ENCODE measurements at regions not wholly inside any gene's neighbourhood (a gene's known extent, or its start where the extent isn't known, plus 50 kb on each side); places are given as distances from the start of the nearest gene placed in this dataset.

DNA sequence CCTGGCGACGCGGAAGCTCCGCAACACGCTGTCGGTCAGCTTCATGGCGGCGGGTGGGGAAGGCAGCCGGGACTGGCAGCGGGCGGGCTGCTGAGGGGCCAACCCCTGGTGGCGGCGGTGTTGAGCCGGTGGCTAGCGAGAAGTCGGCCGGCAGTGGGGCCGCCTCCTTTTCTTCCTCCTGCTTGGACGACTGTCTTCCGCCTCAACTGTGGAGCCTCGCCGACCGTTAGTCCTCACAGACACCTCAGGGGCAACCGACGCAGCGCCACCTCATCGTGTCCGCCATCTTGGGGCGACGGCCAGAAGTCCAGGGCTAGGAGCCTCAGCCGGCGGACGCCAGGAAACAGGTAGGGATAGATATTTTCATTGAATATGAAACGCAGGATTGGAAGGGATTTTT, 875.1 kb downstream of the NSUN3 start:
- no peaks in the 10 kb centered on the region for H3K4me1 Mint-ChIP-seq (ENCODE audit: low read depth in 2 of 2)
- H3K4me3 Mint-ChIP-seq = no peak overlapping the region
- DNase-seq (ENCODE audit: low spot score) = no peak
- H3K27ac Mint-ChIP-seq = no peak overlapping the region
- no peaks in the 10 kb centered on the region for H3K27me3 Mint-ChIP-seq
- peaks cover 12% of the 10 kb centered on the region for H3K36me3 Mint-ChIP-seq
- peaks cover 23% of the 10 kb centered on the region for H3K9me3 Mint-ChIP-seq
- ATAC-seq = no peak

DNA sequence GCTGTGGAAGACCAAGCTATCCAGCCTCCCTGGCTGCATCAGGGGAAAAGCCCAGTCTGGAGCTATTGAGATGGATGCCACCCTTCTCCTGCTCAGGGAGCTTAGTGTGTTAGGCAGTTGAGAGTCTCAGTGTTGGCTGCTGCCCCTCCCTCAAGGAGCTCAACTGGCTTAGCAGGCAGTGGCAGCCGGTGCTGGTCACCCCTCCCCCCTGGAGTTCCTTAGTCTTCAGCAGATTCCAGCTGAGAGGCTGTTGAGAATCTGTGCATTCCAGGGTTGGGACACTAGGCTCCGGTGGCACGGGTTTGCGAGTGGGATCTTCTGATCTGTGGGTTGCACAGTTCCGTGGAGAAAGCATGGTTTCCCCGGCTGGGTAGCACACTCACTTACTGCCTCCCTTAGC, 883.8 kb downstream of the NSUN3 start:
- H3K9me3 Mint-ChIP-seq = peaks cover 29% of the 10 kb centered on the region
- peaks cover 9% of the 10 kb centered on the region for H3K36me3 Mint-ChIP-seq
- DNase-seq (ENCODE audit: low spot score) = no peak
- ATAC-seq = no peak
- H3K4me1 Mint-ChIP-seq (ENCODE audit: low read depth in 2 of 2) = no peaks in the 10 kb centered on the region
- H3K4me3 Mint-ChIP-seq = no peak overlapping the region
- H3K27ac Mint-ChIP-seq = no peak overlapping the region
- no peaks in the 10 kb centered on the region for H3K27me3 Mint-ChIP-seq

DNA sequence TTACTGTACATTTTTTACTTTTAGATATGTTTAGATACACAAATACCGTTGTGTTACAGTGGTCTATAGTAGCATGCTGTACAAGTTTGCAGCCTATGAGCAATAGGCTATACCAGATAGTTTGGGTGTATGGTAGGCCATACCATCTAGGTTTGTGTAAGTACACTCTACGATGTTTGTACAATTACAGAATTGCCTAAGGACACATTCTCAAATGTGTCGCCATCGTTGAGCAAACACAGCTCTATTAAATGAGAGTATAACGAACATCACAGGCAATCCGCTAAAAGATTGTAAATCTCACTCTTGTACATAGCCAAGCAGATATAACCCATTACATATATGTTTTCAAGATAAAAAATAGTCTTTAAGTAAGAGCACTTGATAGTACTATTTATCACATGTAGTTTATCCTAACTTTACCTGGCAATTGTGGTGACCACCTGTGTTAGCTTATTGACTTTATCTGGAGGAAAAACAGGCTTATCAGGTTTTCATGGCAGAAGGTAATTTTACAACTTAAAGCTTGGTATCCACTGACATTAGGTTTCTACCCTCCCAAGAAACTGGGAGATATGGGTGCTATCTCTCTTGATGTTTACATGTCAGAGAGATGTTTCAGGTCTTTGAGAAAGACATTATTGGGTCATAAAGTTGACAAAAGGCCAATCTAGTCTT, 898.7 kb downstream of the NSUN3 start:
- Mint-ChIP-seq H3K36me3 (peaks cover 6% of the 10 kb centered on the region), H3K4me3 (no peak overlapping the region), H3K27ac (no peak overlapping the region), H3K27me3 (no peaks in the 10 kb centered on the region), H3K9me3 (peaks cover 10% of the 10 kb centered on the region), H3K4me1 (ENCODE audit: low read depth in 2 of 2) (no peaks in the 10 kb centered on the region)
- ATAC-seq (no peak), DNase-seq (ENCODE audit: low spot score) (no peak)

DNA sequence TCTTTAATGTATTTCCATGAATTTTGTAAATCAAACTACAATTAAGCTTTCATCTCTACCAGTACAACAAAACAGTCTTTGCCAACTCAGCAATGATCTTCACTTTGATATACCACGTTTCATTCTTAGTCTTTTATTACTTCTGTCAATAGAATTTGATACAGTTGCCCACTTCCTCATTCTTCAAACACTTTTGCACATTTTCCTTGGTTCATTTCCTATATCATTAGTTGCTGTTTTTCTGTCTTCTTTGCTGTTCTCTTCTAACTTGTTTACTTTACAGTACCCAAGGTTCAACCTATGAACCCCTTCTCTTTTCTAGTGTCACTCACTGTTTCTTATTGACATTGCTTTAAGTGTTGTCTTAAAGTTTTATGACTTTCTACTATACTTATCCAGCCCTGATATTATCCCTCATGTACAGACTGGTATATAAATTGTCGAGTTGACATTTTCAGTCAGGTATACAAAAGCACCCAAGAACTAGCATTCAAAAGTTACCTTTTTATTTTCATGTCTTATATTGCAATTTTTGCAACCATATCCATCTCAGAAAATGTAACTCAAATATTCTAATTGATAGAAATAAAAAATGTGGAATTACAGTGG, 903.1 kb downstream of the NSUN3 start:
- Mint-ChIP-seq H3K36me3 (peaks cover 6% of the 10 kb centered on the region), H3K4me1 (ENCODE audit: low read depth in 2 of 2) (no peaks in the 10 kb centered on the region), H3K27me3 (no peaks in the 10 kb centered on the region), H3K4me3 (no peak overlapping the region), H3K27ac (no peak overlapping the region), H3K9me3 (peaks cover 14% of the 10 kb centered on the region)
- no peak for ATAC-seq
- DNase-seq (ENCODE audit: low spot score) = no peak

DNA sequence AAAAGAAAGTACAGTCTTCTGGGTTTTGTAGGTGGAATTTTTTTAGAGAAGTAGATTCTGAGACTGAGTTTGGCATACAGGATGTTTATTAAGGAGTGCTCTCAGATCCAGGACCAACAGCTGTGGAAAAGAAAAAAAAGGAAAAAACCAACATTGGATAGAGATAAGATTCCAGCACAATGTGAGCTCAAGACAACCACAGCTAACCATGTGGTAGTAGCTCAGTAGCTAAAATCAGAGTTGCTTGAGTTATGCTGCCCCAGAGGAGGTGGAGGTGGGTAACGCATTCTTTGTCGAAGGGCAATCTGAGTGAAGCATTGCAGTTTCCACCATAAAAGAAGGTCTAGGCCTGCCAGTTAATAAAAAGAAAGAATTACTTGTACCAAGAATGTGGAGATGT, 904.3 kb downstream of the NSUN3 start:
- H3K27me3 Mint-ChIP-seq = no peaks in the 10 kb centered on the region
- ATAC-seq = no peak
- H3K27ac Mint-ChIP-seq = no peak overlapping the region
- no peaks in the 10 kb centered on the region for H3K4me1 Mint-ChIP-seq (ENCODE audit: low read depth in 2 of 2)
- H3K9me3 Mint-ChIP-seq = peaks cover 22% of the 10 kb centered on the region
- no peak for DNase-seq (ENCODE audit: low spot score)
- H3K36me3 Mint-ChIP-seq = peaks cover 6% of the 10 kb centered on the region
- no peak overlapping the region for H3K4me3 Mint-ChIP-seq

DNA sequence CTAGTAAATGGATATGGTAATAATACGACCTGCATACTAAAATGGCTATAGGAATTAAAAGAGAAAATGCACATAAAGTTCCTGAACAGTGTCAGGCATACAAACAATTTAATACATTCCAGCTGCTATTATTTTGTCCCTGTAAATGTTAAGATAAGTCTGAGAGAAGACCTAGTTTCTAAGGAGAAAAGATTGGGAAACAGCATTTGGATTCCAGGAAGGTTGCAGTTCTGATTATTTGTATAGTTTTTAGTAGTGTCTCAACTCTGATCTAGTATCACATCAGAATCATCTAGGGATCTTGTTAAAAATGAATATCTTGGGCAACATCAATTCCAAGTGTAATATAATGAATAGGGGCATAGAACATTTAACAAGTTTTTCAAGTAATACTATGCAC, 905.7 kb downstream of the NSUN3 start:
- no peak for DNase-seq (ENCODE audit: low spot score)
- peaks cover 6% of the 10 kb centered on the region for H3K36me3 Mint-ChIP-seq
- H3K4me3 Mint-ChIP-seq = no peak overlapping the region
- ATAC-seq = no peak
- no peak overlapping the region for H3K27ac Mint-ChIP-seq
- H3K27me3 Mint-ChIP-seq = no peaks in the 10 kb centered on the region
- H3K4me1 Mint-ChIP-seq (ENCODE audit: low read depth in 2 of 2) = no peaks in the 10 kb centered on the region
- H3K9me3 Mint-ChIP-seq = peaks cover 22% of the 10 kb centered on the region

DNA sequence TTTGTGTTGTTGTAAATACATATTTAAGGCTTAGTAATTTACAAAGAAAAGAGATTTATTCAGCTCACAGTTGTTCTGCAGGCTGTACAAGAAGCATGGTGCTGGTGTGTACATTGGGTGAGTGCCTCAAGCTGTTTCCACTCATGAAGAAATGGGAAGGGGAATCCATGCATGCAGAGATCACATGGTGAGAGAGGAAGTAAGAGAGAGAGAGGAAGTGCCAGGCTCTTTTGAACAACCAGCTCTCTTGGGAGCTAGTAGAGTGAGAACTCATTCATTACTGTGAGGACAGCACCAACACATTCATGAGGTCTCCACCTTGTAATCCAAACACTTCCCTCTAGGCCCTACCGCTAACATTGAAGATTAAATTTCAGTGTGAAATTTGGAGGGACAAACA, 909.2 kb downstream of the NSUN3 start:
- H3K9me3 Mint-ChIP-seq = peaks cover 29% of the 10 kb centered on the region
- no peaks in the 10 kb centered on the region for H3K27me3 Mint-ChIP-seq
- DNase-seq (ENCODE audit: low spot score) (no peak), ATAC-seq (no peak)
- no peak overlapping the region for H3K4me3 Mint-ChIP-seq
- H3K27ac Mint-ChIP-seq = no peak overlapping the region
- peaks cover 5% of the 10 kb centered on the region for H3K36me3 Mint-ChIP-seq
- H3K4me1 Mint-ChIP-seq (ENCODE audit: low read depth in 2 of 2) = no peaks in the 10 kb centered on the region

DNA sequence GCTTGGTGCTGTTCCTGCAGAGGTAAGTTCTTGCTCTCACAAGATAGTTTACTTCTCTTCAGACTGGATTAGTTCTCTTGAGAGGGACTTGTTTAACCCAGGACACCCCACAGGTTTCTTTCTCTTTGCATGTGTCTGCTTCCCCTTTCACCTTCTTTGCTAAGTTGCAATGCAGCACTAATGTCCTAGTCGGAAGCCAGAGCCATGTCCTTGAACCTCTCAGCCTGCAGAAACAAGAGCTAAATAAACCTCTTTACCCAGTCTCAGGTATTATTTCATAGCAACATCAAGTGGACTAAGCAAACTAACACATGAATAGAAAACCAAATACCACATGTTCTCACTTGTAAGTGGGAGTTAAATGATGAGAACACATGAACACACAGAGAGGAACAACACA, 915.2 kb downstream of the NSUN3 start:
- Mint-ChIP-seq H3K36me3 (peaks cover 5% of the 10 kb centered on the region), H3K27me3 (no peaks in the 10 kb centered on the region), H3K9me3 (peaks cover 23% of the 10 kb centered on the region), H3K4me1 (ENCODE audit: low read depth in 2 of 2) (no peaks in the 10 kb centered on the region), H3K4me3 (no peak overlapping the region), H3K27ac (no peak overlapping the region)
- no peak for DNase-seq (ENCODE audit: low spot score)
- ATAC-seq = no peak

DNA sequence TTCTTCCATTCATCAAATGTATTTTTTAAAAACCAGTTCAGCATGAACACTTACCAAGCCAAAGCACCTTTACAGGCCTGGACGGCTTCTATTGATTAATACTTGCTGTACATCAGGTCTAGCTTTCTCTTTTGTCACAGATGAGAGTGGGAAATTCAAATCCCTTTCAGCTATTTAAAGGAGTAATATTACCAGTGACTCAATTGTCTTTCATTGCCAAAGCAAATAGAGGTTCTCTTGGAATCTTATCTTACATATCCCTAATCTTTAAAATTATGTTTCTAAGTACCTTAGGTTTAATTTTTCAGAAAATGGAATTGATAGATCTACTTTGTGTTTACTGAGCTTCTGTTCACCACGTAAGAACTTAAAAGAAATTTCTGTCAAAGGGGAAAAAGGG, 922.9 kb downstream of the NSUN3 start:
- H3K4me1 Mint-ChIP-seq (ENCODE audit: low read depth in 2 of 2) = no peaks in the 10 kb centered on the region
- no peaks in the 10 kb centered on the region for H3K36me3 Mint-ChIP-seq
- peaks cover 5% of the 10 kb centered on the region for H3K9me3 Mint-ChIP-seq
- no peak overlapping the region for H3K27ac Mint-ChIP-seq
- no peak for ATAC-seq
- no peaks in the 10 kb centered on the region for H3K27me3 Mint-ChIP-seq
- no peak overlapping the region for H3K4me3 Mint-ChIP-seq
- DNase-seq (ENCODE audit: low spot score) = no peak

DNA sequence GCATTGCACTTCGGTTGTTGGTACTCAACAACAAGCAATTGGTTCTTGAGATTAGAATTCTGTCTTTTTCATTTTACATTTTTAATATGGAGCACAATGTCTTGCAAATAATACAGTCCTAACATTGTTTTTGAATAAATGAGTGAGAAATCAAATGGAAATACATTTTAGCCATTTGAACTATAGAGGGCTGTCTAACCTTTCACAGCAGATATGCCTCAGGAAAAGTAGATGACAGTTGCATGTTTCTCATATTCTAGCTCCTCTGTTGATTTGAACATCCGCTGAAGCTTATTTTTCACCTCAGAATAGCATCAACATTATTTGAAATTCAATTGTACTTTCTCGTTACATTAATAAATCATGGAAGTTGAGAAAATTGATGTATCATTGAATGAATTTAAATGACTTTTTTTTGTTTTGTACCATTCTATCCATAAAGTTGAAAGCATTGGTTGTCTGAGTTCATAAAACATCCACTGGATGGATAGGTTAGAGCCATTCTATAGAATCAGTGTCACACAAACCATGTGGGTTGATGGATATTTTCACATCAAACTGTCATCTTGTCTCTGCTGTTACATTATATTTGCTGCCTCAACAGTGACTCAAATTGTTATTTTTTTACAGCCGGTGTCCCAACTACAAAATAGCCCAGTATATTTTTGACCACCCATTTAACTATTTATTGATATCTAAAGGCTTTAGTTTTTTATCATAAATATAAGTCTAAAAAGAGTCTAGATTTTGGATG, 928.3 kb downstream of the NSUN3 start:
- Mint-ChIP-seq H3K4me1 (ENCODE audit: low read depth in 2 of 2) (no peaks in the 10 kb centered on the region), H3K36me3 (no peaks in the 10 kb centered on the region), H3K9me3 (peaks cover 19% of the 10 kb centered on the region), H3K4me3 (no peak overlapping the region), H3K27me3 (no peaks in the 10 kb centered on the region), H3K27ac (no peak overlapping the region)
- no peak for DNase-seq (ENCODE audit: low spot score)
- ATAC-seq = no peak

DNA sequence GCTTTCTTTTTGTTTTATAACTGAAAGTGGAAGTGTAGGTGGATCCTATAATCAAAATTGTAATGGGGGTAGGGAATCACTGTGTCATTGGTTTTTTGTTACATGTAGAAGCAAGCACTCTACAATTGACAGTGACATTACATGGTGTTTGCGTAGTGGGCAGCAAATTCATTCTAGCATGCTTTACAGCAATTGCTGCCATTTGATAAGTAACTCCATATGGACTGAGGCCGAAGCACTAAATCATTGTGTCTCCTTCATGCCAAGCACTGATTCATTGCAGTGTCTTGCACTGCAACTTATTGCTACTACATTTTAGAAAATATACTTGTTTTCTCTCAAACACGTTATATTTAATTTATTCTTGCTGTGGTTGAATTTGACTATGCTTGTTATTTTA, 933.9 kb downstream of the NSUN3 start:
- no peak overlapping the region for H3K4me3 Mint-ChIP-seq
- peaks cover 23% of the 10 kb centered on the region for H3K9me3 Mint-ChIP-seq
- no peaks in the 10 kb centered on the region for H3K4me1 Mint-ChIP-seq (ENCODE audit: low read depth in 2 of 2)
- no peak for ATAC-seq
- no peak for DNase-seq (ENCODE audit: low spot score)
- H3K27ac Mint-ChIP-seq = no peak overlapping the region
- no peaks in the 10 kb centered on the region for H3K36me3 Mint-ChIP-seq
- no peaks in the 10 kb centered on the region for H3K27me3 Mint-ChIP-seq

DNA sequence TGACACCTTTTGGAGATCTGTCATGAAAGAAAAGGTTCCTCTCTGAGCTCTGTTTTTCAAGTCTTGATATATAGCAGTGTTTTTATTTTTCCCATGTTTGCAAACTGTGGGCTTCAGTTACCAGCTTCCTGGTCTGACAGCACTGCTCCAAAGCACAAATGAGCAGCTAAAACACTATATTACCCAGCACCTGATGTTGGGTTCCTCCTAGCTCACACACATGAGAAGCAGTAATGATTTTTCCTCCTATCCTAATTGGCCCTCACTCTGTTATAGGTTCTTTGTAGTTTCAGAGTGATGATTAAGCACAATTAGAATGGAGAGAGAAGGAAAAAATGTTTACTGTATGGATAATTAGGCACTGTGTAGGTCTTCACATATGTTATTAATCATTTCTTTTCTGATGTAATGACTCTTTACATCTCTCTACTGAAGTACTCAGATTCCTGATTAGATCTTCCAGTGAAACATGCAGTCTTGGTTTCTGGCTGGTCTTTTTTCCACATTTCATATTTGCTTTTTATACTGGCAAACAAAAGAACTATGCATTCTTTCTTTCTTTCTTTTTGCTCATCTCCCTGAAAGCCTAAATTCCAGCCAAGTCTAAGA, 939.7 kb downstream of the NSUN3 start:
- Mint-ChIP-seq H3K27ac (no peak overlapping the region), H3K4me1 (ENCODE audit: low read depth in 2 of 2) (no peaks in the 10 kb centered on the region), H3K27me3 (no peaks in the 10 kb centered on the region), H3K36me3 (no peaks in the 10 kb centered on the region), H3K4me3 (no peak overlapping the region), H3K9me3 (peaks cover 19% of the 10 kb centered on the region)
- ATAC-seq (no peak), DNase-seq (ENCODE audit: low spot score) (no peak)

DNA sequence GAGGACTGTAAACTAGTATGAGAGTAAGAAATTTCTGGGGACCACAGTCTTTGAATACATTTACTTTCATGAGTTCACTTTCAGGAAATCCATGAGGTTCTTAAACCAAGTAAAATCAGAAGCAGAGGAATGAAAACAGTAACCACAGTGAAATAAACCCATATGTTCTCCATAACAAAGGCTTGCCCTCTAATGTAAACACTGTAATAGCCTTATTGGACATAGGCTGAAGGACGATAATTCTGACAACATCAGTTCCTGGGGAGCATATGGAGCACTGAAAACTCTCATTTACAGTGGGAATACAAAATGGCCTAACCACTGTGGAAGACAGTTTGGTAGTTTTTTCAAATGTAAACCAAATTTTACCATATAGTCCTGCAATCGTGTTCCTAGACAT, 965.8 kb downstream of the NSUN3 start:
- no peak for ATAC-seq
- Mint-ChIP-seq H3K36me3 (no peaks in the 10 kb centered on the region), H3K9me3 (peaks cover 10% of the 10 kb centered on the region), H3K4me3 (no peak overlapping the region), H3K4me1 (ENCODE audit: low read depth in 2 of 2) (no peaks in the 10 kb centered on the region), H3K27me3 (no peaks in the 10 kb centered on the region), H3K27ac (no peak overlapping the region)
- DNase-seq (ENCODE audit: low spot score) = no peak

DNA sequence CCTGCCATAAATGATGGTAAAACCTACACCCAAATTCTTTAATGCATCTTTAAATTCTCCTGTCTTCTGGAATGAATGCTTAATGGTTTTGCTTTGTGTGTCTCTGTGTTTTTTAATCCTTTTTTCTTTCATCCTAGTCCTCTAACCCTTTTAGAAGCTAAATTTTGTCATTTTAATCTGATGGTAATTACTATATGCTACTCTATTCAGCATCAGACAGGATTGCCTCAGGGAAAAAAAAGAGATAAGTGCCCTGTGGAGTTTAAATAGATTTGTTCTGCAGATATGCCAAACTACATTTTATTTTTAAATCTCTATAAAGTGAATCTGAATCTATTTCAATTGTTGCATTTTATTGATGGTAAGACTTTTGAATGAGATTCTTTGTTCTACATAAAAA, 966.8 kb downstream of the NSUN3 start:
- H3K36me3 Mint-ChIP-seq = no peaks in the 10 kb centered on the region
- H3K9me3 Mint-ChIP-seq = peaks cover 9% of the 10 kb centered on the region
- DNase-seq (ENCODE audit: low spot score) (no peak), ATAC-seq (no peak)
- H3K4me3 Mint-ChIP-seq = no peak overlapping the region
- no peaks in the 10 kb centered on the region for H3K27me3 Mint-ChIP-seq
- no peak overlapping the region for H3K27ac Mint-ChIP-seq
- no peaks in the 10 kb centered on the region for H3K4me1 Mint-ChIP-seq (ENCODE audit: low read depth in 2 of 2)
